GM12878 (cell line): ENCODE measurements at regions not wholly inside any gene's neighbourhood (a gene's known extent, or its start where the extent isn't known, plus 50 kb on each side); places are given as distances from the start of the nearest gene placed in this dataset.
"Not testable (repeated sequence)": the region's sequence is repeated elsewhere in the genome, so short reads cannot be mapped to it uniquely, and the experiment has no call there.

Experiments
- ATAC-seq: fragments of 200-7000 bp; cut with Tn5 transposase; 3 replicates; pipeline ENCODE4 v1.9.1; 2020; ENCODE audit warnings: mild to moderate bottlenecking, moderate library complexity
- BruUV-seq: library from RNA; stranded (reverse); fragments of 400-500 nt; replicated peaks from 2 replicates; lab custom pipeline; 2021; lab: Mats Ljungman, UMichigan
- CTCF ChIA-PET: fragments of 300-600 bp; sonication (Branson Sonifier 250); formaldehyde crosslinking; extraction: SDS; loops from one replicate; lab custom pipeline; 2021; ENCODE audit warnings: inconsistent platforms; lab: Yijun Ruan, JAX
- POLR2A ChIA-PET: fragments of 350-600 bp; formaldehyde crosslinking; extraction: SDS; loops from one replicate; lab custom pipeline; 2021; ENCODE audit warnings: inconsistent platforms; lab: Charles Lee
- RAD21 ChIA-PET: fragments of 300-600 bp; sonication (Branson Sonifier 250); formaldehyde crosslinking; loops from one replicate; lab custom pipeline; 2023; ENCODE audit warnings: antibody characterized with exemption; ENCODE audit not compliant: unreplicated experiment; lab: Charles Lee
- SMC1A ChIA-PET: fragments of 300-600 bp; sonication (Branson Sonifier 250); formaldehyde crosslinking; loops from one replicate; lab custom pipeline; 2023; ENCODE audit not compliant: unreplicated experiment, uncharacterized antibody; lab: Charles Lee
- DNase-seq: peaks from one replicate; pipeline ENCODE4 v3.0.0-alpha.2; 2011; ENCODE audit warnings: low read depth, low spot score
- FAIRE-seq: peaks from 3 replicates; lab custom pipeline; 2011; peaks lifted over from hg19 to GRCh38; lab: Jason Lieb, UNC
- H2AFZ ChIP-seq: 2 replicates; pipeline ENCODE4 v1.6.0; 2011; ENCODE audit warnings: low read depth, low read length, control low read depth; ENCODE audit not compliant: control insufficient read depth
- H3K27ac ChIP-seq: 2 replicates; pipeline ENCODE4 v1.5.1; 2011; ENCODE audit warnings: control low read depth; ENCODE audit not compliant: control insufficient read depth, insufficient read depth
- H3K27me3 ChIP-seq, 2 experiments: replicated peaks in 1 of 2; 2 replicates each; pipeline versions ENCODE4 v1.6.0 to v1.6.1; 2011; ENCODE audit warnings: low read length in 1 of 2; ENCODE audit not compliant: control insufficient read depth in 2 of 2, insufficient read depth in 2 of 2
- H3K36me3 ChIP-seq, 2 experiments: 2 replicates each; pipeline ENCODE4 v1.5.1; 2011; ENCODE audit warnings: low read length in 1 of 2; ENCODE audit not compliant: control insufficient read depth in 2 of 2, insufficient read depth in 2 of 2
- H3K4me1 ChIP-seq: 2 replicates; pipeline ENCODE4 v1.6.1; 2011; ENCODE audit warnings: mild to moderate bottlenecking, low read length, moderate library complexity, mixed read lengths; ENCODE audit not compliant: control insufficient read depth, insufficient read depth
- H3K4me2 ChIP-seq: 2 replicates; pipeline ENCODE4 v1.6.0; 2011; ENCODE audit warnings: control low read depth; ENCODE audit not compliant: control insufficient read depth, insufficient read depth
- H3K4me3 ChIP-seq: fragments of 200-600 bp; sonication (generic); 2 replicates; pipeline ENCODE4 v1.5.1; 2016
- H3K79me2 ChIP-seq: 2 replicates; pipeline ENCODE4 v1.6.0; 2011; ENCODE audit warnings: low read length; ENCODE audit not compliant: control insufficient read depth, insufficient read depth
- H3K9ac ChIP-seq: 2 replicates; pipeline ENCODE4 v1.8.0; 2011; ENCODE audit warnings: low read length, control low read depth, mixed read lengths; ENCODE audit not compliant: control insufficient read depth, insufficient read depth
- H3K9me3 ChIP-seq: replicated peaks from 3 replicates; pipeline ENCODE4 v1.5.1; 2011; ENCODE audit warnings: mild to moderate bottlenecking, low read length; ENCODE audit not compliant: control insufficient read depth, insufficient read depth
- H4K20me1 ChIP-seq: 2 replicates; pipeline ENCODE4 v1.6.0; 2011; ENCODE audit not compliant: control insufficient read depth, insufficient read depth
- EP300 ChIP-seq, 2 experiments: fragments of 150-350 bp in 1 of 2; IDR thresholded peaks; 2 replicates each; pipeline ENCODE4 v1.6.1; 2011 to 2012; ENCODE audit warnings: low read depth in 2 of 2, low read length in 2 of 2, borderline replicate concordance in 1 of 2, improper control_type of control experiment in 1 of 2, inconsistent platforms in 1 of 2; ENCODE audit not compliant: control insufficient read depth in 1 of 2
- HDGF ChIP-seq: fragments of 450-650 bp; IDR thresholded peaks from 2 replicates; pipeline ENCODE4 v1.6.1; 2016; ENCODE audit warnings: antibody characterized with exemption
- WGBS: methylation state at CpG from one replicate; pipeline ENCODE4 v1.1.6; 2016; ENCODE audit warnings: low lambda C conversion rate; ENCODE audit not compliant: insufficient replicate concordance, insufficient coverage; ENCODE audit errors: missing lambda C conversion rate; 5-methylcytosine and 5-hydroxymethylcytosine counted together
- in situ Hi-C: fragments of 300-500 bp; cut with MboI; formaldehyde crosslinking; loops from 9 replicates; pipeline ENCODE4 v1.14.3; 2018; ENCODE audit warnings: mixed read lengths
- intact Hi-C: fragments of 100-400 bp; cut with micrococcal nuclease; formaldehyde crosslinking; loops from one replicate; pipeline ENCODE4 v1.14.2; 2022; ENCODE audit not compliant: unreplicated experiment
- TF ChIP-seq, protein P1 (sequence below): IDR thresholded peaks from 2 replicates; pipeline ENCODE4 v1.6.1; 2011; ENCODE audit warnings: low read depth, low read length, improper control_type of control experiment, borderline replicate concordance
- TF ChIP-seq, protein P2 (sequence below): fragments of 450-650 bp; IDR thresholded peaks from 2 replicates; pipeline ENCODE4 v1.6.1; 2017; ENCODE audit warnings: mild to moderate bottlenecking, low read depth, inconsistent platforms; ENCODE audit not compliant: poor library complexity, severe bottlenecking

DNA sequence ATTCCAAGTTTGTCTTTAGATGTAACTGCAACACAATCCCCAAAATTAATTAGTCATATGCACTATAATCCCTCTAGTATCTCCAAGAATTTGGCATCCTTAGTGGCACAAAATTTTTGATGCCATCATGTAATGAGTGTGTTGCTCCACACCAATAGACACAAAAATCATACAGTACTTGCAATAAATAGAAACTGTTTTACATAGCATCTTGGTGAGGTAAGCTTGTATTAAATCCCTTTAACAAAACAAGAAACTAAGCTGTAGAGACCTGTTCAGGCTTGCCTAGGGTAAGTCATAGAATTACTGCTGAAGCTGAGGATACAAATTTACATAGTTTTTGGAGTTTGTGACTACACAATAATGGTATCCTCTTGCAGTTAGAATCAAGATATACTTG lies 64.5 kb upstream of the PRSS12 start (continued):
- TF ChIP-seq HDGF (no peak), EP300 (IDR thresholded peaks at IDR 0.05; ENCODE audit: borderline replicate concordance in 1 of 2, control insufficient read depth in 1 of 2, low read depth in 2 of 2, low read length in 2 of 2) (no peak)
- TF ChIP-seq, protein P1, sequence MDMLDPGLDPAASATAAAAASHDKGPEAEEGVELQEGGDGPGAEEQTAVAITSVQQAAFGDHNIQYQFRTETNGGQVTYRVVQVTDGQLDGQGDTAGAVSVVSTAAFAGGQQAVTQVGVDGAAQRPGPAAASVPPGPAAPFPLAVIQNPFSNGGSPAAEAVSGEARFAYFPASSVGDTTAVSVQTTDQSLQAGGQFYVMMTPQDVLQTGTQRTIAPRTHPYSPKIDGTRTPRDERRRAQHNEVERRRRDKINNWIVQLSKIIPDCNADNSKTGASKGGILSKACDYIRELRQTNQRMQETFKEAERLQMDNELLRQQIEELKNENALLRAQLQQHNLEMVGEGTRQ, result no peak
- TF ChIP-seq, protein P2, sequence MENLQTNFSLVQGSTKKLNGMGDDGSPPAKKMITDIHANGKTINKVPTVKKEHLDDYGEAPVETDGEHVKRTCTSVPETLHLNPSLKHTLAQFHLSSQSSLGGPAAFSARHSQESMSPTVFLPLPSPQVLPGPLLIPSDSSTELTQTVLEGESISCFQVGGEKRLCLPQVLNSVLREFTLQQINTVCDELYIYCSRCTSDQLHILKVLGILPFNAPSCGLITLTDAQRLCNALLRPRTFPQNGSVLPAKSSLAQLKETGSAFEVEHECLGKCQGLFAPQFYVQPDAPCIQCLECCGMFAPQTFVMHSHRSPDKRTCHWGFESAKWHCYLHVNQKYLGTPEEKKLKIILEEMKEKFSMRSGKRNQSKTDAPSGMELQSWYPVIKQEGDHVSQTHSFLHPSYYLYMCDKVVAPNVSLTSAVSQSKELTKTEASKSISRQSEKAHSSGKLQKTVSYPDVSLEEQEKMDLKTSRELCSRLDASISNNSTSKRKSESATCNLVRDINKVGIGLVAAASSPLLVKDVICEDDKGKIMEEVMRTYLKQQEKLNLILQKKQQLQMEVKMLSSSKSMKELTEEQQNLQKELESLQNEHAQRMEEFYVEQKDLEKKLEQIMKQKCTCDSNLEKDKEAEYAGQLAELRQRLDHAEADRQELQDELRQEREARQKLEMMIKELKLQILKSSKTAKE, result no peak

DNA sequence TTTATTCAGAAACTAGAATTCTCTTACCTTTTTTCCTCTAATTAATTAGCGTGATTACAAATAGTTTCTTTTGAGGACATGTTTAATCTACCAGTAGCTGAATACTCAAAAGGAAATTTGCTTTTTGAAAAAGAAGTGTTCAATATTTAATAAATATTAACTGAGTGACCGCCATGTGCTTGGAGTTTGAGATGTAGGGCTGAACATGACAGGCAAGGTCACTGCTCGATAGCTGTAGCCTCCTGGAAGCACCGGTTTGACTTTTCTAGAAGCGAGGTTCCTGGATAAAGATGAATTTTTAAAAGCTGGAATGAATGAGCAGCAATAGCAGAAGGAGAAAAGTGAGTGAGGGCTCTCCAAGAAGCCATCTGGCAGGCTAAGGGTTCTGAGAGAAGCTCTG lies 65.0 kb upstream of the PRSS12 start:
- SMC1A ChIA-PET, result interaction anchor here (1.0 to 2.5 kb wide), 3 partner anchors 19 to 134 kb away, joined by 3 to 17 read pairs (median 4); no protein-coding TSS in a partner anchor
- ATAC-seq, H3K4me3 ChIP-seq, H4K20me1 ChIP-seq, H3K27ac ChIP-seq, POLR2A ChIA-PET, H3K4me1 ChIP-seq, H3K4me2 ChIP-seq, FAIRE-seq, H3K9me3 ChIP-seq, DNase-seq, BruUV-seq, in situ Hi-C loops, H3K36me3 ChIP-seq, RAD21 ChIA-PET, H2AFZ ChIP-seq, H3K9ac ChIP-seq, CTCF ChIA-PET, H3K27me3 ChIP-seq, H3K79me2 ChIP-seq: not testable (repeated sequence)
- intact Hi-C loops, result loop anchor here (10.0 kb wide), 1 partner anchor 133 kb away; no protein-coding TSS in a partner anchor
- WGBS, result 49% methylated on average over 5 of the region's 5 CpGs

DNA sequence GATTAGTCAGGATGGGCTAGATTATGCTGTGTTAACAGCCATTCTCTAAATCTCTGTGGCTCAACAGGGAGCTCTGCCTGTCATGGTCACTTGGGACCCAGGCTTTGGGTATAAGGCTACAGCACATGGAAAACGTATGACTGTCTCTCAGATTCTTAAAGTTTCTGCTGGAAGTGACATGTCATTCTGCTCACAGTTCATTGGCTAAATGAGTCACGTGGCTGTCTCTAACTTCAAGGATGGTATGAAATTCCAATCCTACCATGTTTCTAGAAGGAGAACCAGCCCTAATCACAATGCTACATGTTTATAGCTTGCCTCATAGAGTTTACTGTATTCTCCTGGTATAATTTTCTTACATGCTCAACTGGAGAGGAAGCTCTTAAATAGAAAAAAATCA lies 65.6 kb upstream of the PRSS12 start:
- SMC1A ChIA-PET, result interaction anchor here (1.0 to 2.5 kb wide), 2 partner anchors 20 to 67 kb away, joined by 3 to 17 read pairs; no protein-coding TSS in a partner anchor

More for the DNA sequence above, 65.6 kb upstream of the PRSS12 start:
- ATAC-seq, DNase-seq, CTCF ChIA-PET, H3K4me2 ChIP-seq, in situ Hi-C loops, POLR2A ChIA-PET, H3K4me3 ChIP-seq, H3K36me3 ChIP-seq, H2AFZ ChIP-seq, H3K9me3 ChIP-seq, H3K27me3 ChIP-seq, BruUV-seq, RAD21 ChIA-PET, H3K4me1 ChIP-seq, H4K20me1 ChIP-seq, FAIRE-seq, H3K27ac ChIP-seq, H3K79me2 ChIP-seq, H3K9ac ChIP-seq: not testable (repeated sequence)
- WGBS, result 36% methylated on average over 2 of the region's 2 CpGs
- intact Hi-C loops, result loop anchor here (10.0 kb wide), 1 partner anchor 134 kb away; no protein-coding TSS in a partner anchor
